ENCODE measurements at regions not wholly inside any gene's neighbourhood (a gene's known extent, or its start where the extent isn't known, plus 50 kb on each side); places are given as distances from the start of the nearest gene placed in this dataset.

DNA sequence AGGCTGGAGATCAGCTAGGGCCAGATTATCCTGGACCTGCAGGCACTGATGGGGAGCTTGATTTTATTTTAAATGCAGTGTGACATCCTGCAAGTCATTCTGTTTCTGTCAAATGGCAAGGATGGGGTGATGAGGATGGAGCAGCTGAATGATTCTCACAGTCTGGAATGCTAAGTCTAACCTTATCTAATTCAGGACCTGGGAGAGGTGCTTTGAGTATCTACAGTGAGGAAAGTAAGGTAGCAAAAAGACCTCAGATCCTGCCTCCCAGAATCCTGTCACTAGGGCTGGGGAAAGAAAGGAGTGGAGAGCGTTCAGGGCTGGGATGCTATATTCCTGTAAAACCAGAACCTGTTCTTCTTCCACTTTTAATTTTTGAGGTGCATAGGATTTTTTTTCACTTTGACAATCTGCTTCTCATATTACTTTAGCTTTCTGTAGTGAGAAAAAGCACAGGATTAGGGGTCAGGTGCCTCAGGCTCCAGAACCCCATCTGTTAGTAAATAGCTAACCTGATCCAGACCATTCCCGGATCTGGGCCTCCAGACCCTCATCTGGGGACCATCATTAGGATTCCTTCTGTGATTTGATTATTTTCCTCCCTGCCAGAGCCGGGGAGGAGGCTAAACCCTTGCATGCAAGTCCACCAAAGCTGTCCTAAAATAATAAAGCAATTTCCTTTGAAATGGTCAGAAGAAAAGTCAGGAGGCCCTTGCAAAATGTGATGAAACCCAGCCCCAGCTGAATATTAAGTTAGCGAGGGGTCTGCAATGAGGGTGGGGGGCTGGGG is 54.7 kb downstream of the ASCL1 start:
- no peak overlapping the region for H3K4me3 ChIP-seq (ENCODE audit: low read depth, low read length)
- TF ChIP-seq, protein P1, sequence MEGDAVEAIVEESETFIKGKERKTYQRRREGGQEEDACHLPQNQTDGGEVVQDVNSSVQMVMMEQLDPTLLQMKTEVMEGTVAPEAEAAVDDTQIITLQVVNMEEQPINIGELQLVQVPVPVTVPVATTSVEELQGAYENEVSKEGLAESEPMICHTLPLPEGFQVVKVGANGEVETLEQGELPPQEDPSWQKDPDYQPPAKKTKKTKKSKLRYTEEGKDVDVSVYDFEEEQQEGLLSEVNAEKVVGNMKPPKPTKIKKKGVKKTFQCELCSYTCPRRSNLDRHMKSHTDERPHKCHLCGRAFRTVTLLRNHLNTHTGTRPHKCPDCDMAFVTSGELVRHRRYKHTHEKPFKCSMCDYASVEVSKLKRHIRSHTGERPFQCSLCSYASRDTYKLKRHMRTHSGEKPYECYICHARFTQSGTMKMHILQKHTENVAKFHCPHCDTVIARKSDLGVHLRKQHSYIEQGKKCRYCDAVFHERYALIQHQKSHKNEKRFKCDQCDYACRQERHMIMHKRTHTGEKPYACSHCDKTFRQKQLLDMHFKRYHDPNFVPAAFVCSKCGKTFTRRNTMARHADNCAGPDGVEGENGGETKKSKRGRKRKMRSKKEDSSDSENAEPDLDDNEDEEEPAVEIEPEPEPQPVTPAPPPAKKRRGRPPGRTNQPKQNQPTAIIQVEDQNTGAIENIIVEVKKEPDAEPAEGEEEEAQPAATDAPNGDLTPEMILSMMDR (IDR thresholded peaks at IDR 0.05; ENCODE audit: control insufficient read depth, extremely low read depth, insufficient read depth): no peak
- DNase-seq (ENCODE audit: low read depth): no peak

DNA sequence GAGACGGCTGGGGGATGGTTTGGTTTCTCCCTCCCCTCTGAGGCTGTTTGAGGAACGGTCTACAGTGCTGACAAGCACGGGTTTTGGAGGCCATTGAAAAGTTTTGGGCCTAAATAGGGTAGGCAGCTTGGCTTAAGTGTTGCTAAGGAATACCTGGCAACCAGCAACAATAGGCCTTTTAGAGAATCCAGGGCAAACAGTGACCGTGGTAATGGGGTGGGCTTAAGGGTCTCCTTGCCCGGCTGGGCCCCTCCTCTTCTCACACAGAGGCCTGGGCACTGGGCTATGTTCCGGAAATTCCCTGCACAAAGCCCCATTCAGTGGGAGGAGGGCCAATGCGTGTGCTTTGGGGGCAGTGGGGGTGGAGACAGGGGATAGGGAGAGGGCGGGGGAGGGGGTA is 55.4 kb downstream of the ASCL1 start:
- H3K4me3 ChIP-seq (ENCODE audit: low read depth, low read length): no peak overlapping the region
- DNase-seq (ENCODE audit: low read depth): no peak
- TF ChIP-seq, protein P1 (IDR thresholded peaks at IDR 0.05; ENCODE audit: control insufficient read depth, extremely low read depth, insufficient read depth): no peak

DNA sequence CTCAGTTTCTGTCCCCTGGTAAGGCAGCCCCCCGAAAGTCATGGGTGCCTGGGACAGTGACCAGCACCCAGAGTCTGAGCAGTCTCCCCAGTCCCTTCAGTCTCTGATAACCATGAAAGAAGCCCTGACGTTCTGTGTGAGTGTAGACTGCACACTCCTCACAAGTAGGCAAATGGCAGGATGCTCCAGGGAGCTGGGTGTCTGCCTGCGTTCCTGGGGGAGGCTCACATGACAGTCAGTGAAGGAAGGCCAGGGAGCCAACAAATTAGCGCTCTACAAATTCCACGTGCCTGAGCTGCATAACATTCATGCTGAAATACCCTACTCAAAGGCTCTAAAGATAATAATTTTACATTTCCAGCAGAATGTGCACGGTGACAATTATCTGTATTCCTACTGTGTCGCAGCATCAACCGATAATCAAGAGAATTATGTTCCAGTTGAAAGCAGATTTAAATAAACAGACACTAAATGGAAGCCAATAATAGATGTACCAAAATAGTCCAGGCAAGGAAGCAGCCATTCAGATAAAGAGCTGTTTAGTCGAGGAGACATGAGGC is 56.3 kb downstream of the ASCL1 start:
- no peak for DNase-seq (ENCODE audit: low read depth)
- no peak overlapping the region for H3K4me3 ChIP-seq (ENCODE audit: low read depth, low read length)
- TF ChIP-seq, protein P1 (IDR thresholded peaks at IDR 0.05; ENCODE audit: control insufficient read depth, extremely low read depth, insufficient read depth): no peak

DNA sequence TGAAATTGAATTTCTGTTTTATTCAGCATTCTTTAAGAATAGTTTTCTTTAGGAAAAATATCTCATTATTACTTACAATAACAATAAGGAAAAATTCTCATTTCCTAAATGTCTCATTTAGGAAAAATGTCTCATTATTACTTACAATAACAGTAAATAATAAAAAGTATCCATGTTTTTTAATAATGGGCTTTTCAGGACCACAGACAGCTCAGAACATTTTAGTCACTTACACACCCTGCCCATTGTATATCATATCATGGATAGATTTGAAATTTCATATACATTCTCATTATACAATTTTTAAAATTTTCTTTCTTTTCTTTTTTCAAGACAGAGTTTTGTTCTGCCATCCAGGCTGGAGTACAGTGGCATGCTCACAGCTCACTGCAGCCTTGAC is 58.9 kb downstream of the ASCL1 start:
- no peak overlapping the region for H3K4me3 ChIP-seq (ENCODE audit: low read depth, low read length)
- no peak for DNase-seq (ENCODE audit: low read depth)
- TF ChIP-seq, protein P1 (IDR thresholded peaks at IDR 0.05; ENCODE audit: control insufficient read depth, extremely low read depth, insufficient read depth): no peak

DNA sequence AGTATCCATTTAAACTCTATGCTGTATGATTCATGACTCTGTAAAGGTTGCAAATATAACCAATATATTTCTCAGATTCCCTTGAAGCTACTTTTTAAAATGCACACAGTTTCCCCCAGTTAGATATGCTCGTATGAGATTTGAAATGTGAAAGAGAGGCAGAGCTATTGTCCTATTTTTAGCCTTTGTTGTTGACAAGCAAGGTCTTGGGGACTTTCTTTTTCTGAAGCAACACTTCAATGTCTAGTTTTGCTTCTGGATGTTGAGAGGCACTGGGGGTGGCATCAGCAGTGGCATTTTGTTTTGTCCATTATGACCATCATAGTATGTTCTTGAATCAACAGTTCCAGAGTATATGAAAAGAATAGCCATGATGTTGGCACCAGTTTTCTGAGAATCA is 63.4 kb downstream of the ASCL1 start:
- TF ChIP-seq, protein P1 (IDR thresholded peaks at IDR 0.05; ENCODE audit: control insufficient read depth, extremely low read depth, insufficient read depth): no peak
- DNase-seq (ENCODE audit: low read depth): no peak
- no peak overlapping the region for H3K4me3 ChIP-seq (ENCODE audit: low read depth, low read length)

DNA sequence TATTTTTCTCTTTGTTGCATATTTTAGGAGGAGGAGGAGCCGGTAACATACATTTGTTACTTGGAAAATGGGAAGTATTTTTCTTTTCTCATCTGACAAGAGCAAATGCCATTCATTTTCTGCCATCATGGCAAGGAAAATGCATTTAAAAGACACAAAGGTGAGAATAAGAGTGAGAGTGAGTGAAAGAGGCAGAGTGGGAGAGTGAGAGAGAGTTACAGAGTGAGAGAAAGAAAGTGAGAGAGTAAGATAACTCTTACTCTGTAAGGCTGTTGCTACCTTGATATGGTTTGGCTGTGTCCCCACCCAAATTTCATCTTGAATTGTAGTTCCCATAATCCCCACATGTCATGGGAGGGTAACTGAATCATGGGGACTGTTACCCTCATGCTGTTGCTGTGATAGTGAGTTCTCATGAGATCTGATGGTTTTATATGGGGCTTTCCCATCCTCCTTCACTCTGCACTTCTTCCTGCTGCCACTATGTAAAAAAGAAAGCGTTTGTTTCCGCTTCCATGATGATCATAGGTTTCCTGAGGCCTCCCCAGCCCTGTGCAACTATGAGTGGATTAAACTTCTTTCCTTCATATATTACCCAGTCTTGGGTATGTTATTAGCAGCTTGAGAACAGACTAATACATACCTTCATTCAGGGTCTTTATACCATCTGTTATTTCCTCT is 64.2 kb downstream of the ASCL1 start:
- TF ChIP-seq, protein P1 (IDR thresholded peaks at IDR 0.05; ENCODE audit: control insufficient read depth, extremely low read depth, insufficient read depth): no peak
- no peak overlapping the region for H3K4me3 ChIP-seq (ENCODE audit: low read depth, low read length)
- DNase-seq (ENCODE audit: low read depth): no peak
